Activated CD4-positive, alpha-beta memory T cell treated with anti-CD3 and anti-CD28 coated beads for 36 hours (primary cell): ENCODE measurements at regions not wholly inside any gene's neighbourhood (a gene's known extent, or its start where the extent isn't known, plus 50 kb on each side); places are given as distances from the start of the nearest gene placed in this dataset.

Experiments
- CTCF ChIA-PET: fragments of 350-600 bp; sonication (Branson Sonifier 250); formaldehyde crosslinking; loops from one replicate; lab custom pipeline; 2021; ENCODE audit warnings: antibody characterized with exemption, inconsistent platforms; lab: Charles Lee
- POLR2A ChIA-PET: fragments of 350-600 bp; sonication (Branson Sonifier 250); formaldehyde crosslinking; loops from one replicate; lab custom pipeline; 2021; ENCODE audit warnings: antibody characterized with exemption; lab: Charles Lee
- DNase-seq: peaks from one replicate; pipeline ENCODE4 v3.0.0-alpha.2; 2020
- H3K27ac Mint-ChIP-seq: one replicate; pipeline ENCODE4 v1.8.0; 2021; ENCODE audit warnings: mixed read lengths
- H3K27me3 Mint-ChIP-seq: one replicate; pipeline ENCODE4 v1.8.0; 2021; ENCODE audit warnings: mixed read lengths
- H3K36me3 Mint-ChIP-seq: one replicate; pipeline ENCODE4 v1.8.0; 2021; ENCODE audit warnings: mixed read lengths
- H3K4me1 Mint-ChIP-seq: one replicate; pipeline ENCODE4 v1.8.0; 2021; ENCODE audit warnings: low read depth, mixed read lengths
- H3K4me3 Mint-ChIP-seq: one replicate; pipeline ENCODE4 v1.8.0; 2021; ENCODE audit warnings: mild to moderate bottlenecking, mixed read lengths
- H3K9me3 Mint-ChIP-seq: one replicate; pipeline ENCODE4 v1.8.0; 2021; ENCODE audit warnings: mixed read lengths
- intact Hi-C: fragments of 100-400 bp; cut with micrococcal nuclease; formaldehyde crosslinking; loops from one replicate; pipeline ENCODE4 v1.15.1; 2023

DNA sequence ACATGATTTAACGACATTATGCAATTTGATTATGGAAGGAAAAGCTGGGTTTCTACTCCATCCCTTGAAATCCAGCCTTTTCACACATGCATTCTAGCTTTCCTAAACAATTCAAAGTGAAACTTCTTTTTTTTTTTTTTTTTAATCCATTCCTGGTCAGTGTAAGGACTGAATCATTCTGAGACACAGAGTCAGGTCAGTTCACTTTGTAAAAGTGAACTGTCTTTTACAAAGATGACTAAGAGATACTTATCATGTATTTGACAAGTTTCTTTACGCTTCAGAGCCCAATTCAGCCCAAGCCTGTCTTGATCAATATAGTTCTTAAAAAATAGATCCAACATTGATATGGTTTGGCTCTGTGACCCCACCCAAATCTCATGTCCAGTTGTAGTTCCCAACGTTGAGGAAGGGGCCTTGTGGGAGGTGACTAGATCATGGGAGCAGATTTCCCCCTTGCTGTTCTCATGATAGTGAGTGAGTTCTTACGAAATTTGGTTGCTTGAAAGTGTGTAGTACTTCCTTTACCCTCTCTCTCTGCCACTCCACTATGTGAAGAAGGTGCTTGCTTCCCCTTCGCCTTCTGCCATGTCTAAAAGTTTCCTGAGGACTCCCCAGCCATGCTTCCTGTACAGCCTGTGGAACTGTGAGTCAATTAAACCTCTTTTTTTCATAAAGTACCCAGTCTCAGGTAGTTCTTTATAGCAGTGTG is 345.6 kb upstream of the THBS1 start:
- ChIA-PET POLR2A (no interaction called here), CTCF (no interaction called here)
- Mint-ChIP-seq H3K27ac (no peak overlapping the region), H3K36me3 (no peaks in the 10 kb centered on the region), H3K9me3 (no peaks in the 10 kb centered on the region), H3K4me3 (no peak overlapping the region), H3K4me1 (no peaks in the 10 kb centered on the region), H3K27me3 (peaks cover 3% of the 10 kb centered on the region)
- DNase-seq = no peak
- intact Hi-C loops = no loop called here

DNA sequence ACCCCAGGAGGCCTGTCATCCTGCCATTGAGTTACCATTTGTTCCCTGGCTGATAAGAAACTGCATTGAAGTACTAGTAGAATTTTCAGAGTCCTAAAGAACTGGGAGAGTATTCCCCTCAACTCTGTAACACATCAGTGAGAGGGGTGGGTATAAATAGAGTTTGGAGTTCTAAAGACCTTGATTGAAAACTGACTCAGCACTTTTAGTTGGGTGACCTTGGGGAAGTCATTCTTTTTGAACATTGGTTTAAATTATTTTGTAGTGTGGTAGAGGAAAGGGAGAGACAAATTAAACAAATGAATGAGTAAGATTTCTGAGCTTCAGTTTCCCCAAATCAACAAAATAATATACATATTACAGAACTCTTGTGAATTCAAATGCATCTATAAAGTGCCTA is 344.5 kb upstream of the THBS1 start:
- H3K9me3 Mint-ChIP-seq = no peaks in the 10 kb centered on the region
- H3K27me3 Mint-ChIP-seq = peaks cover 3% of the 10 kb centered on the region
- no peaks in the 10 kb centered on the region for H3K36me3 Mint-ChIP-seq
- no peak overlapping the region for H3K27ac Mint-ChIP-seq
- intact Hi-C loops = no loop called here
- H3K4me3 Mint-ChIP-seq = no peak overlapping the region
- POLR2A ChIA-PET = no interaction called here
- no peaks in the 10 kb centered on the region for H3K4me1 Mint-ChIP-seq
- CTCF ChIA-PET = no interaction called here
- no peak for DNase-seq

DNA sequence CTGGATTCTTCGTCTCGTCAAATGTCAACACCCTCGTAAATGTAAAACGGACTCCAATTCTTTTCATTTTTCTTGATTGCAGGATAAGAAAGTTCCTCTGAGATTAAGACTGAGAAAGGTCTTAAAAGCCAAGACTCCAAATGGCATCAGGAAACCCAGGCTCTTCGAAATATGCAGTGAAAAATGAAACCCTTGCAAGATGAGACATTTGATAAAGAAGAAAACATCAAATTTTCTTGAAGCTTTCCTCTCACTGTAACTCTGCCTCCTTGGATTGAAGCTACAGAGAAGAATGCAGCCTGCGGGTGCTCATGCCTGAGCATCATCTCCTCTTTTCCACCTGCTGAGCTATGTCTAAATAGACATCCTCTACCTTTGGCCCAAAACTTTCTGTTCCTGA is 342.4 kb upstream of the THBS1 start:
- H3K36me3 Mint-ChIP-seq = no peaks in the 10 kb centered on the region
- no peak overlapping the region for H3K4me3 Mint-ChIP-seq
- no peaks in the 10 kb centered on the region for H3K27me3 Mint-ChIP-seq
- no peaks in the 10 kb centered on the region for H3K4me1 Mint-ChIP-seq
- no peaks in the 10 kb centered on the region for H3K9me3 Mint-ChIP-seq
- POLR2A ChIA-PET = no interaction called here
- intact Hi-C loops = no loop called here
- DNase-seq = no peak
- CTCF ChIA-PET = no interaction called here
- no peak overlapping the region for H3K27ac Mint-ChIP-seq

DNA sequence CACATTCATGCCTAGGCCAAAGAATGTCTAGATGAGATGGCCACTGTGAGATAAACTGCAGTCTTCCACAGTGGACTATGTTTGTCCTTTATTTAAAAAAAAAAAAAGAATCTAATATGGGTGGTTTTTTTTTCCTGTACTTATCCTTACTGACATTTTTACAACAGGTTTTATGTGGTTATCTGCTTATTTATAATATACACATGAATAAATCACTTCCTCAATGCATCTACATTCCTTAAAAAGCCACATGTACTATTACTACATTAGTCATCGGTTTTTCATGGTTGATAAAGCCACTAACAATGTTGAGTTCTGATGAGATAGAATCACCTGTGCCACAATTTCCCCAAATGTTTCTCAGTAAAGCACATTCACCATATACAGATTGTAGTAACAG is 341.3 kb upstream of the THBS1 start:
- Mint-ChIP-seq H3K9me3 (no peaks in the 10 kb centered on the region), H3K4me1 (no peaks in the 10 kb centered on the region), H3K36me3 (no peaks in the 10 kb centered on the region), H3K4me3 (no peak overlapping the region), H3K27ac (no peak overlapping the region), H3K27me3 (no peaks in the 10 kb centered on the region)
- DNase-seq = no peak
- ChIA-PET POLR2A (no interaction called here), CTCF (no interaction called here)
- intact Hi-C loops = no loop called here

- intact Hi-C loops = no loop called here
- no peaks in the 10 kb centered on the region for H3K9me3 Mint-ChIP-seq
- H3K27ac Mint-ChIP-seq = no peak overlapping the region
- no peak overlapping the region for H3K4me3 Mint-ChIP-seq
- peaks cover 5% of the 10 kb centered on the region for H3K27me3 Mint-ChIP-seq
- POLR2A ChIA-PET = no interaction called here
- H3K36me3 Mint-ChIP-seq = no peaks in the 10 kb centered on the region
- no peak for DNase-seq
- CTCF ChIA-PET = no interaction called here
- no peaks in the 10 kb centered on the region for H3K4me1 Mint-ChIP-seq
These were observed 338.5 kb upstream of the THBS1 start for GRCh38 chr15:39242345-39242744.

- Mint-ChIP-seq H3K27me3 (peaks cover 5% of the 10 kb centered on the region), H3K4me1 (no peaks in the 10 kb centered on the region), H3K36me3 (no peaks in the 10 kb centered on the region), H3K27ac (no peak overlapping the region), H3K9me3 (no peaks in the 10 kb centered on the region), H3K4me3 (no peak overlapping the region)
- no peak for DNase-seq
- ChIA-PET CTCF (interaction anchor here (1.1 kb wide), 1 partner anchor 514 kb away, joined by 4 read pairs; no protein-coding TSS in a partner anchor), POLR2A (no interaction called here)
- intact Hi-C loops = no loop called here
These were observed 337.5 kb upstream of the THBS1 start for GRCh38 chr15:39243396-39243795.

GRCh38 chr15:39244776-39245175 is 336.1 kb upstream of the THBS1 start:
- DNase-seq = no peak
- no peak overlapping the region for H3K4me3 Mint-ChIP-seq
- POLR2A ChIA-PET = no interaction called here

GRCh38 chr15:39246523-39246922 is 334.4 kb upstream of the THBS1 start:
- no peak overlapping the region for H3K4me3 Mint-ChIP-seq
- ChIA-PET POLR2A (no interaction called here), CTCF (no interaction called here)
- no peaks in the 10 kb centered on the region for H3K36me3 Mint-ChIP-seq
- no peaks in the 10 kb centered on the region for H3K9me3 Mint-ChIP-seq
- no peak for DNase-seq
- intact Hi-C loops = no loop called here
- peaks cover 5% of the 10 kb centered on the region for H3K27me3 Mint-ChIP-seq
- H3K4me1 Mint-ChIP-seq = peaks cover 4% of the 10 kb centered on the region
- no peak overlapping the region for H3K27ac Mint-ChIP-seq

More at GRCh38 chr15:39244776-39245175, 336.1 kb upstream of the THBS1 start:
- CTCF ChIA-PET = no interaction called here
- no peaks in the 10 kb centered on the region for H3K9me3 Mint-ChIP-seq
- intact Hi-C loops = no loop called here
- H3K4me1 Mint-ChIP-seq = no peaks in the 10 kb centered on the region
- no peak overlapping the region for H3K27ac Mint-ChIP-seq
- no peaks in the 10 kb centered on the region for H3K36me3 Mint-ChIP-seq
- peaks cover 5% of the 10 kb centered on the region for H3K27me3 Mint-ChIP-seq

GRCh38 chr15:39247574-39247973 is 333.3 kb upstream of the THBS1 start:
- H3K36me3 Mint-ChIP-seq = no peaks in the 10 kb centered on the region
- H3K27ac Mint-ChIP-seq = no peak overlapping the region
- H3K9me3 Mint-ChIP-seq = no peaks in the 10 kb centered on the region
- peaks cover 5% of the 10 kb centered on the region for H3K27me3 Mint-ChIP-seq
- CTCF ChIA-PET = interaction anchor here (0.6 kb wide), 1 partner anchor 457 kb away, joined by 3 read pairs; no protein-coding TSS in a partner anchor
- POLR2A ChIA-PET = no interaction called here
- peaks cover 4% of the 10 kb centered on the region for H3K4me1 Mint-ChIP-seq
- no peak overlapping the region for H3K4me3 Mint-ChIP-seq
- intact Hi-C loops = no loop called here
- DNase-seq = no peak

DNA sequence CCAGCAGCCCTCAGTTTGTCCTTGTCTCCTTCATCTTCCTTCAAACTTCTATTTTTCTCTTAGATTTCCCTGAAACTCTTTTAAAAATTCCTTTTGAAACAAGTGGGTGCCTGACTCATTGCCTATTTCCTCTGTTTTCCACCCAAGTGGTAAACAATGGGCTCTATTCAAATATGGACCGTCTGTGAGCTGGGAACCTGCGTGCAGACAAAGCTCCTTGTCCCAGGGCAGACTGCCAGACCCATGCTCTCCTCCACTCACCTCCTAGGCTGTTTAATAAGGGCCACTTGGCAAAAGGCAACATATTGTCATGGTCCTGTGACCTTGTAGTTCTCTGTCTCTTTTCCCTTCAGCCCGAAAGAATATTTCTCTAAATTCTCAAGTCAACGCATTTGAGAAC is 332.7 kb upstream of the THBS1 start:
- H3K4me1 Mint-ChIP-seq = peaks cover 4% of the 10 kb centered on the region
- intact Hi-C loops = no loop called here
- no peaks in the 10 kb centered on the region for H3K9me3 Mint-ChIP-seq
- H3K27ac Mint-ChIP-seq = no peak overlapping the region
- CTCF ChIA-PET = no interaction called here
- H3K4me3 Mint-ChIP-seq = no peak overlapping the region
- POLR2A ChIA-PET = no interaction called here
- no peak for DNase-seq
- no peaks in the 10 kb centered on the region for H3K36me3 Mint-ChIP-seq
- H3K27me3 Mint-ChIP-seq = peaks cover 5% of the 10 kb centered on the region

- ChIA-PET CTCF (no interaction called here), POLR2A (no interaction called here)
- H3K9me3 Mint-ChIP-seq = no peaks in the 10 kb centered on the region
- no peaks in the 10 kb centered on the region for H3K36me3 Mint-ChIP-seq
- H3K4me3 Mint-ChIP-seq = no peak overlapping the region
- intact Hi-C loops = no loop called here
- peaks cover 5% of the 10 kb centered on the region for H3K27me3 Mint-ChIP-seq
- H3K27ac Mint-ChIP-seq = no peak overlapping the region
- no peak for DNase-seq
- peaks cover 4% of the 10 kb centered on the region for H3K4me1 Mint-ChIP-seq
These were observed 330.9 kb upstream of the THBS1 start for GRCh38 chr15:39250001-39250400.

- Mint-ChIP-seq H3K4me3 (no peak overlapping the region), H3K4me1 (peaks cover 4% of the 10 kb centered on the region), H3K36me3 (no peaks in the 10 kb centered on the region), H3K27ac (no peak overlapping the region), H3K9me3 (no peaks in the 10 kb centered on the region), H3K27me3 (peaks cover 6% of the 10 kb centered on the region)
- ChIA-PET CTCF (no interaction called here), POLR2A (no interaction called here)
- DNase-seq = no peak
- intact Hi-C loops = no loop called here
These were observed 330.3 kb upstream of the THBS1 start for GRCh38 chr15:39250460-39251186.
